Sigmoid colon (tissue), 6 donors: ENCODE measurements at regions not wholly inside any gene's neighbourhood (a gene's known extent, or its start where the extent isn't known, plus 50 kb on each side); places are given as distances from the start of the nearest gene placed in this dataset.

Source experiments
- DNase-seq: peaks from one replicate; pipeline ENCODE4 v3.0.0-alpha.2; 2019
- H3K27ac ChIP-seq, 4 donors: fragments of 200-600 bp; sonication (generic); one replicate each; pipeline ENCODE4 v1.5.1; 2016 to 2019; ENCODE audit warnings: mild to moderate bottlenecking in 1 of 4
- H3K27me3 ChIP-seq, 3 donors: fragments of 200-600 bp; sonication (generic); one replicate each; pipeline ENCODE4 v1.5.1; 2019; ENCODE audit warnings: mild to moderate bottlenecking in 1 of 3
- H3K36me3 ChIP-seq, 4 donors: fragments of 200-600 bp; sonication (generic); one replicate each; pipeline ENCODE4 v1.5.1; 2016 to 2019
- H3K4me1 ChIP-seq, 4 donors: fragments of 200-600 bp; sonication (generic); one replicate each; pipeline ENCODE4 v1.5.1; 2017 to 2019
- H3K4me3 ChIP-seq, 4 donors: fragments of 200-600 bp; sonication (generic); one replicate each; pipeline ENCODE4 v1.5.1; 2017 to 2019; ENCODE audit warnings: mild to moderate bottlenecking in 2 of 4, moderate library complexity in 1 of 4
- H3K9me3 ChIP-seq, 4 donors: fragments of 200-600 bp in 3 of 4; sonication (generic) in 3 of 4; one replicate each; pipeline versions ENCODE4 v1.5.1 to v1.6.1; 2013 to 2019
- EP300 ChIP-seq, 4 donors: sonication (generic); formaldehyde crosslinking; IDR thresholded peaks; one replicate each; pipeline ENCODE4 v1.6.1; 2017; ENCODE audit warnings: antibody characterized with exemption in 4 of 4
- POLR2A ChIP-seq, 2 donors: fragments of 450-650 bp; IDR thresholded peaks; one replicate each; pipeline ENCODE4 v1.6.1; 2016; ENCODE audit warnings: antibody characterized with exemption in 2 of 2, mild to moderate bottlenecking in 2 of 2, moderate library complexity in 2 of 2
- POLR2AphosphoS5 ChIP-seq, 4 donors: sonication (generic); formaldehyde crosslinking; IDR thresholded peaks; one replicate each; pipeline ENCODE4 v1.6.1; 2017; ENCODE audit warnings: antibody characterized with exemption in 4 of 4
- WGBS, 2 donors: extraction: QIAGEN DNeasy Blood & Tissue Kit; methylation state at CpG; one replicate each; pipeline ENCODE4 v1.1.7; 2013; 5-methylcytosine and 5-hydroxymethylcytosine counted together
- intact Hi-C: fragments of 100-400 bp; cut with DNase I; formaldehyde crosslinking; loops from one replicate; pipeline ENCODE4 v1.15.1; 2023
- TF ChIP-seq, protein P1 (sequence below), 4 experiments: fragments of 450-650 bp in 3 of 4; fragments of 200-600 bp in 1 of 4; IDR thresholded peaks; one replicate each; pipeline ENCODE4 v1.5.1; 2016 to 2019; ENCODE audit warnings: antibody characterized with exemption in 4 of 4, mild to moderate bottlenecking in 3 of 4, moderate library complexity in 2 of 4
- donor health status: healthy with polysubstance abuse.
- donor health status: healthy.

DNA sequence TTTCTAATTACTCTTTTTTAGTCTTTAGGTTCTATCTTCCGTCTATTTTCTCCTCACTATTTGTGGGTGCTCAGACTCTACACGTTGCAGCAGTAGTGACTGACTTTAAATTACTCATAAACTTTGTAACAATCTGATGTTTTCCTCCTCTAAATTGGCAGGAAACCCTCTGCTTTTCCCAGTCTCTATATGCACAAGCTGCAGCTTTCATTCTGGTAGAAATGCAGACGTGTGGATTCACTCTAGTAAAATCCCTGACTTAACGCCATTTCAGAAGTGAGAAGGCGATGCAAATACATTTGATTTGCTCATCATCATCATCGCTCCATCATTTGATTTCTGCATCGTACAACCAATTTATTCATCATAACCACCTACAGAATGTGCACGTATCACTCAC, 561.0 kb upstream of the ZFHX3 start:
- TF ChIP-seq, protein P1, sequence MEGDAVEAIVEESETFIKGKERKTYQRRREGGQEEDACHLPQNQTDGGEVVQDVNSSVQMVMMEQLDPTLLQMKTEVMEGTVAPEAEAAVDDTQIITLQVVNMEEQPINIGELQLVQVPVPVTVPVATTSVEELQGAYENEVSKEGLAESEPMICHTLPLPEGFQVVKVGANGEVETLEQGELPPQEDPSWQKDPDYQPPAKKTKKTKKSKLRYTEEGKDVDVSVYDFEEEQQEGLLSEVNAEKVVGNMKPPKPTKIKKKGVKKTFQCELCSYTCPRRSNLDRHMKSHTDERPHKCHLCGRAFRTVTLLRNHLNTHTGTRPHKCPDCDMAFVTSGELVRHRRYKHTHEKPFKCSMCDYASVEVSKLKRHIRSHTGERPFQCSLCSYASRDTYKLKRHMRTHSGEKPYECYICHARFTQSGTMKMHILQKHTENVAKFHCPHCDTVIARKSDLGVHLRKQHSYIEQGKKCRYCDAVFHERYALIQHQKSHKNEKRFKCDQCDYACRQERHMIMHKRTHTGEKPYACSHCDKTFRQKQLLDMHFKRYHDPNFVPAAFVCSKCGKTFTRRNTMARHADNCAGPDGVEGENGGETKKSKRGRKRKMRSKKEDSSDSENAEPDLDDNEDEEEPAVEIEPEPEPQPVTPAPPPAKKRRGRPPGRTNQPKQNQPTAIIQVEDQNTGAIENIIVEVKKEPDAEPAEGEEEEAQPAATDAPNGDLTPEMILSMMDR (IDR thresholded peaks at IDR 0.05) = no peak
- TF ChIP-seq POLR2AphosphoS5 (IDR thresholded peaks at IDR 0.05) = no peak
- TF ChIP-seq EP300 (IDR thresholded peaks at IDR 0.05) = no peak
- no peak for TF ChIP-seq POLR2A (IDR thresholded peaks at IDR 0.05)
- intact Hi-C loops = no loop called here
- Histone ChIP-seq H3K36me3 (no peaks in the 10 kb centered on the region), H3K4me3 (no peak overlapping the region), H3K9me3 (no peaks in the 10 kb centered on the region), H3K27me3 (peaks cover 0 to 4% (median 0%) of the 10 kb centered on the region in 3 donors), H3K27ac (no peak overlapping the region), H3K4me1 (no peaks in the 10 kb centered on the region)
- no peak for DNase-seq
- 79 to 84% methylated on average over 8 of the region's 8 CpGs for WGBS, 2 donors

DNA sequence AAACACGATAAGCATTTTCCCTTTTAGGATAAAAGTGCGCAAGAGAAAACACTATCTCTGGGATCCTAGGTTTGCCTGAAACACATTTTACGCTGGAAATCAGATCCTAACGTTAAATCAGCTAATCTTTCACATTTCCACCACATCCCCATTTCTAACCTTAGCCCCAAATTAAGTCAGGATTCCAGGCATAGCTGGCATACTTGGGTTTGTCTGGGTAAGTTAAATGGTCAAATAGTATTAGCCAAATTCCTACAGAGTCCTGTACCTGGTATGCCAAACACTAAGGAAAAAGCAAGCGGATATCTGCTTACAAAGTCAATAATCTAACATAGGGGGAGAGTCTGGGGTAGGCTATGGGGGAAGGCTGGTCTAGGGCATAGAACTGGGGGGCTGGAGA, 557.4 kb upstream of the ZFHX3 start:
- DNase-seq = no peak
- no peaks in the 10 kb centered on the region for H3K36me3 ChIP-seq
- no peaks in the 10 kb centered on the region for H3K9me3 ChIP-seq
- intact Hi-C loops = no loop called here
- WGBS, 2 donors = 92 to 93% methylated on average over 5 of the region's 5 CpGs
- H3K4me3 ChIP-seq = no peak overlapping the region
- H3K27me3 ChIP-seq = peaks cover 0 to 4% (median 0%) of the 10 kb centered on the region in 3 donors
- H3K27ac ChIP-seq = no peak overlapping the region
- H3K4me1 ChIP-seq = no peaks in the 10 kb centered on the region
- no peak for TF ChIP-seq POLR2AphosphoS5 (IDR thresholded peaks at IDR 0.05)

DNA sequence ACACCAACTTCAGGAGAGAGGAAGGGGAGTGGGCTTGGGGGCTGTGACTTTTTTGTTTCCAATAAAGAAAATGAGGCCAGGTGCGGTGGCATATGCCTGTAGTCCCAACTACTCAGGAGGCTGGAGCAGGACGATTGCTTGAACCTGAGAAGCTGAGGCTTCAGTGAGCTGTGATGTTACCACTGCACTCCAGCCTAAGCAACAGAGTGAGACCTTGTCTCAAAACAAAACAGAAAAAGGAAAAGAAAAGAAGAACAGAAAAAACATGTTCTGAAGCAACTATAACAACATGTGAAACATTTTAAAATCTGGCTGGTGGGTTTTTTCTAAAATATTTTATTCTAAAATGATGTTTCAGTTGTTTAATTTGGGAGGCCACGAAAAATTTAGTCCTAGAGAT, 554.0 kb upstream of the ZFHX3 start:
- H3K36me3 ChIP-seq = no peaks in the 10 kb centered on the region
- 73 to 76% methylated on average over 3 of the region's 3 CpGs for WGBS, 2 donors
- no peak for DNase-seq
- H3K4me3 ChIP-seq = no peak overlapping the region
- no peaks in the 10 kb centered on the region for H3K27me3 ChIP-seq
- H3K9me3 ChIP-seq = no peaks in the 10 kb centered on the region
- intact Hi-C loops = no loop called here
- TF ChIP-seq EP300 (IDR thresholded peaks at IDR 0.05) = no peak
- no peak for TF ChIP-seq POLR2AphosphoS5 (IDR thresholded peaks at IDR 0.05)
- TF ChIP-seq POLR2A (IDR thresholded peaks at IDR 0.05) = no peak
- TF ChIP-seq, protein P1 (IDR thresholded peaks at IDR 0.05) = no peak
- H3K27ac ChIP-seq = no peak overlapping the region
- no peaks in the 10 kb centered on the region for H3K4me1 ChIP-seq

DNA sequence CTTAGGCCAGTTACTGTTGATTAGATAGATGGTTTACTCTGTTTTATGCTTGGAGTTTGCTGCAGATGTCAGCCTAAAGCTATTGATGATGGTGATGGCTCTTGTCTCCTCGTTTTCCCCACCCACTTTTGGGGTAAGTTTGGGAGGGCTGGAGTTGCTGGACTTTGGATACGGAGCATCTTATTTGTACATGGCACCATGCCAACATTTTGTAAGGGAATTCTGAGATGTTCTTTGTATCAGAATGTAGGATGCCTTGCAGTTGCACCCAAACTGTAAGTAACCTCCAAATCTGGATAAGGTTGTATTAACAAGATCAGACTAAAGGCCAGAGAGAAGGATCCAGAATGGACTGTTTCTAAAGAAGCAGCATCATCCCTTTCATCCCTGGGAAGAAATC, 551.9 kb upstream of the ZFHX3 start:
- WGBS, 2 donors = 54 to 63% methylated on average over 2 of the region's 2 CpGs

DNA sequence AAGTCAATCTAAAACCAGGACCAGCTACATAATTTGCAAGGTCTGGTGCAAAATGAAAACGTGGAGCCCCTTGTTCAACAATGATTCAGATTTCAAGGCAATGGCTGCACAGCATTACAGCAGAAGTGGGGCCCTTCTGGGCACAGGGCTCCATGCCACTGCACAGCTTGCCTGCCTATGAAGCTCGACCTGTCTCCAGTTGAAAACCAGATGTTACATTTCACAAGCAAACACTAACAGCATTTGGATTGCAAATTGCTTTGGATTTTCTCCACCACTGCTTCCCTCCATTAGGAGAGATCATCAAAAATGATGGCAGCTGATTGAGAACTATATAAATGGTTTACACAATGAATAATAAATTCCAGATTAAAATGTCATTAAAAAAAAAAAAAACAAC, 551.4 kb upstream of the ZFHX3 start:
- no peaks in the 10 kb centered on the region for H3K36me3 ChIP-seq
- no peak overlapping the region for H3K4me3 ChIP-seq
- H3K27ac ChIP-seq = no peak overlapping the region
- WGBS, 2 donors = 41 to 47% methylated on average over 2 of the region's 2 CpGs
- no peak for TF ChIP-seq EP300 (IDR thresholded peaks at IDR 0.05)
- TF ChIP-seq POLR2A (IDR thresholded peaks at IDR 0.05) = no peak
- TF ChIP-seq POLR2AphosphoS5 (IDR thresholded peaks at IDR 0.05) = no peak
- TF ChIP-seq, protein P1 (IDR thresholded peaks at IDR 0.05) = no peak
- no peaks in the 10 kb centered on the region for H3K4me1 ChIP-seq
- no peaks in the 10 kb centered on the region for H3K9me3 ChIP-seq
- intact Hi-C loops = no loop called here
- no peak for DNase-seq
- H3K27me3 ChIP-seq = no peaks in the 10 kb centered on the region

More for the DNA sequence above, 551.9 kb upstream of the ZFHX3 start:
- DNase-seq = no peak
- Histone ChIP-seq H3K27ac (no peak overlapping the region), H3K4me1 (no peaks in the 10 kb centered on the region), H3K27me3 (no peaks in the 10 kb centered on the region), H3K36me3 (no peaks in the 10 kb centered on the region), H3K9me3 (no peaks in the 10 kb centered on the region), H3K4me3 (no peak overlapping the region)
- TF ChIP-seq, protein P1 (IDR thresholded peaks at IDR 0.05) = no peak
- TF ChIP-seq POLR2A (IDR thresholded peaks at IDR 0.05) (no peak), EP300 (IDR thresholded peaks at IDR 0.05) (no peak), POLR2AphosphoS5 (IDR thresholded peaks at IDR 0.05) (no peak)
- intact Hi-C loops = no loop called here
